Calu3 (cell line): ENCODE measurements at regions not wholly inside any gene's neighbourhood (a gene's known extent, or its start where the extent isn't known, plus 50 kb on each side); places are given as distances from the start of the nearest gene placed in this dataset.

Experiments used
- BruUV-seq: library from RNA; stranded (reverse); fragments of 400-500 nt; replicated peaks from 2 replicates; lab custom pipeline; 2021; lab: Mats Ljungman, UMichigan
- CTCF ChIA-PET: fragments of 300-600 bp; sonication (Branson Sonifier 250); formaldehyde crosslinking; loops from one replicate; lab custom pipeline; 2022; ENCODE audit warnings: antibody characterized with exemption; lab: Charles Lee
- DNase-seq: peaks from one replicate; pipeline ENCODE4 v3.0.0; 2022
- H3K27ac Mint-ChIP-seq: one replicate; pipeline ENCODE4 v1.8.0; 2022; ENCODE audit warnings: mixed read lengths; ENCODE audit not compliant: unreplicated experiment
- H3K27me3 Mint-ChIP-seq: one replicate; pipeline ENCODE4 v1.8.0; 2022; ENCODE audit warnings: mixed read lengths; ENCODE audit not compliant: unreplicated experiment
- H3K36me3 Mint-ChIP-seq: one replicate; pipeline ENCODE4 v1.8.0; 2022; ENCODE audit warnings: mild to moderate bottlenecking, moderate library complexity, mixed read lengths; ENCODE audit not compliant: insufficient read depth, unreplicated experiment
- H3K4me1 Mint-ChIP-seq: one replicate; pipeline ENCODE4 v1.8.0; 2022; ENCODE audit warnings: mild to moderate bottlenecking, low read depth, mixed read lengths; ENCODE audit not compliant: unreplicated experiment
- H3K4me3 Mint-ChIP-seq: one replicate; pipeline ENCODE4 v1.8.0; 2022; ENCODE audit warnings: mild to moderate bottlenecking, low read depth, moderate library complexity, mixed read lengths; ENCODE audit not compliant: unreplicated experiment
- H3K9me3 Mint-ChIP-seq: one replicate; pipeline ENCODE4 v1.8.0; 2022; ENCODE audit warnings: low read depth, mixed read lengths; ENCODE audit not compliant: unreplicated experiment
- CTCF ChIP-seq: fragments of 200-600 bp; IDR thresholded peaks from one replicate; pipeline ENCODE4 v1.8.0; 2022; ENCODE audit warnings: antibody characterized with exemption; ENCODE audit not compliant: unreplicated experiment
- intact Hi-C: fragments of 100-400 bp; cut with micrococcal nuclease; formaldehyde crosslinking; loops from one replicate; pipeline ENCODE4 v1.10.0; 2022; ENCODE audit not compliant: unreplicated experiment

- CTCF ChIA-PET, result no interaction called here
- intact Hi-C loops, result no loop called here
- no TSS peak for BruUV-seq
Observed at GRCh38 chr11:115672999-115673411, 168.8 kb upstream of the CADM1 start.

GRCh38 chr11:115672412-115672811, 168.2 kb upstream of the CADM1 start:
- no peak for DNase-seq
- Mint-ChIP-seq H3K27ac (no peak overlapping the region), H3K27me3 (no peaks in the 10 kb centered on the region), H3K9me3 (peaks cover 3% of the 10 kb centered on the region), H3K4me1 (no peaks in the 10 kb centered on the region), H3K36me3 (no peaks in the 10 kb centered on the region), H3K4me3 (no peak overlapping the region)
- CTCF ChIA-PET, result no interaction called here
- intact Hi-C loops, result no loop called here
- no peak for TF ChIP-seq CTCF
- no TSS peak for BruUV-seq

More at GRCh38 chr11:115672999-115673411, 168.8 kb upstream of the CADM1 start:
- H3K4me3 Mint-ChIP-seq, result no peak overlapping the region
- TF ChIP-seq CTCF, result no peak
- H3K4me1 Mint-ChIP-seq, result no peaks in the 10 kb centered on the region
- peaks cover 5% of the 10 kb centered on the region for H3K9me3 Mint-ChIP-seq
- H3K27ac Mint-ChIP-seq, result no peak overlapping the region
- H3K27me3 Mint-ChIP-seq, result no peaks in the 10 kb centered on the region
- no peak for DNase-seq
- H3K36me3 Mint-ChIP-seq, result no peaks in the 10 kb centered on the region

GRCh38 chr11:115670538-115671205, 166.5 kb upstream of the CADM1 start:
- Mint-ChIP-seq H3K27me3 (no peaks in the 10 kb centered on the region), H3K9me3 (peaks cover 5% of the 10 kb centered on the region), H3K36me3 (no peaks in the 10 kb centered on the region), H3K4me3 (no peak overlapping the region), H3K4me1 (no peaks in the 10 kb centered on the region), H3K27ac (no peak overlapping the region)
- no TSS peak for BruUV-seq
- intact Hi-C loops, result no loop called here
- CTCF ChIA-PET, result no interaction called here
- TF ChIP-seq CTCF, result no peak
- no peak for DNase-seq

- Mint-ChIP-seq H3K9me3 (peaks cover 5% of the 10 kb centered on the region), H3K27me3 (no peaks in the 10 kb centered on the region), H3K36me3 (no peaks in the 10 kb centered on the region), H3K4me1 (no peaks in the 10 kb centered on the region), H3K27ac (no peak overlapping the region), H3K4me3 (no peak overlapping the region)
- intact Hi-C loops, result no loop called here
- DNase-seq, result no peak
- no TSS peak for BruUV-seq
- TF ChIP-seq CTCF, result no peak
- CTCF ChIA-PET, result no interaction called here
Observed at GRCh38 chr11:115665958-115666357, 161.7 kb upstream of the CADM1 start.
